ENCODE measurements at regions not wholly inside any gene's neighbourhood (a gene's known extent, or its start where the extent isn't known, plus 50 kb on each side); places are given as distances from the start of the nearest gene placed in this dataset.

- no peak for TF ChIP-seq CTCF (IDR thresholded peaks at IDR 0.05; ENCODE audit: unreplicated experiment in 3 of 3)
- Mint-ChIP-seq H3K36me3 (ENCODE audit: low read depth) (no peaks in the 10 kb centered on the region), H3K4me1 (peaks cover 20% of the 10 kb centered on the region), H3K4me3 (no peak overlapping the region), H3K27ac (no peak overlapping the region), H3K27me3 (ENCODE audit: low read depth) (no peaks in the 10 kb centered on the region), H3K9me3 (peaks cover 7% of the 10 kb centered on the region)
These were observed 69.8 kb upstream of the CTXND1 start for GRCh38 chr15:80321853-80322252.

- Mint-ChIP-seq H3K4me1 (peaks cover 20% of the 10 kb centered on the region), H3K27ac (no peak overlapping the region), H3K27me3 (ENCODE audit: low read depth) (no peaks in the 10 kb centered on the region), H3K36me3 (ENCODE audit: low read depth) (no peaks in the 10 kb centered on the region), H3K4me3 (no peak overlapping the region), H3K9me3 (peaks cover 11% of the 10 kb centered on the region)
- peak in 1 of 3 experiments; percentile 19 for TF ChIP-seq CTCF (IDR thresholded peaks at IDR 0.05; ENCODE audit: unreplicated experiment in 3 of 3)
These were observed 71.3 kb upstream of the CTXND1 start for GRCh38 chr15:80323285-80323684.

GRCh38 chr15:80324545-80325080 is 72.6 kb upstream of the CTXND1 start:
- Mint-ChIP-seq H3K9me3 (peaks cover 14% of the 10 kb centered on the region), H3K4me3 (no peak overlapping the region), H3K27ac (peak overlapping the region in 1 of 3 experiments; percentile 38), H3K36me3 (ENCODE audit: low read depth) (no peaks in the 10 kb centered on the region), H3K4me1 (peaks cover 18% of the 10 kb centered on the region), H3K27me3 (ENCODE audit: low read depth) (no peaks in the 10 kb centered on the region)
- TF ChIP-seq CTCF (IDR thresholded peaks at IDR 0.05; ENCODE audit: unreplicated experiment in 3 of 3), result no peak

- Mint-ChIP-seq H3K27me3 (ENCODE audit: low read depth) (no peaks in the 10 kb centered on the region), H3K4me3 (no peak overlapping the region), H3K9me3 (peaks cover 14% of the 10 kb centered on the region), H3K36me3 (ENCODE audit: low read depth) (no peaks in the 10 kb centered on the region), H3K4me1 (peaks cover 15% of the 10 kb centered on the region), H3K27ac (peak overlapping the region in 1 of 3 experiments; percentile 38)
- no peak for TF ChIP-seq CTCF (IDR thresholded peaks at IDR 0.05; ENCODE audit: unreplicated experiment in 3 of 3)
These were observed 73.2 kb upstream of the CTXND1 start for GRCh38 chr15:80325206-80325605.

GRCh38 chr15:80326270-80326669 is 74.3 kb upstream of the CTXND1 start:
- Mint-ChIP-seq H3K27ac (no peak overlapping the region), H3K36me3 (ENCODE audit: low read depth) (no peaks in the 10 kb centered on the region), H3K4me3 (no peak overlapping the region), H3K4me1 (peaks cover 10% of the 10 kb centered on the region), H3K9me3 (peaks cover 12% of the 10 kb centered on the region), H3K27me3 (ENCODE audit: low read depth) (no peaks in the 10 kb centered on the region)
- no peak for TF ChIP-seq CTCF (IDR thresholded peaks at IDR 0.05; ENCODE audit: unreplicated experiment in 3 of 3)

- Mint-ChIP-seq H3K4me1 (peaks cover 10% of the 10 kb centered on the region), H3K36me3 (ENCODE audit: low read depth) (no peaks in the 10 kb centered on the region), H3K27me3 (ENCODE audit: low read depth) (no peaks in the 10 kb centered on the region), H3K27ac (no peak overlapping the region), H3K4me3 (no peak overlapping the region), H3K9me3 (peaks cover 12% of the 10 kb centered on the region)
- TF ChIP-seq CTCF (IDR thresholded peaks at IDR 0.05; ENCODE audit: unreplicated experiment in 3 of 3), result no peak
These were observed 75.7 kb upstream of the ARNT2 start for GRCh38 chr15:80328496-80328895.

Data from nephron (organoid).